GM23338 (cell line): ENCODE measurements at regions not wholly inside any gene's neighbourhood (a gene's known extent, or its start where the extent isn't known, plus 50 kb on each side); places are given as distances from the start of the nearest gene placed in this dataset.

Experiments
- ATAC-seq: fragments of 200-7000 bp; cut with Tn5 transposase; 3 replicates; pipeline ENCODE4 v1.9.1; 2020
- DNase-seq: peaks from one replicate; pipeline ENCODE4 v3.0.0-alpha.2; 2015; ENCODE audit warnings: low spot score
- H2AFZ ChIP-seq: fragments of 200-600 bp; sonication (generic); 2 replicates; pipeline ENCODE4 v1.8.0; 2016; ENCODE audit warnings: antibody characterized with exemption, mild to moderate bottlenecking, moderate library complexity
- H3F3A ChIP-seq: fragments of 200-600 bp; sonication (generic); replicated peaks from 2 replicates; pipeline ENCODE4 v1.8.0; 2017; ENCODE audit warnings: antibody characterized with exemption, mixed run types, low read depth
- H3K27ac ChIP-seq: fragments of 200-600 bp; sonication (generic); 2 replicates; pipeline ENCODE4 v1.6.1; 2016; ENCODE audit warnings: low read depth
- H3K27me3 ChIP-seq: fragments of 200-600 bp; sonication (generic); 2 replicates; pipeline ENCODE4 v1.8.0; 2016; ENCODE audit warnings: mild to moderate bottlenecking, mixed run types, moderate library complexity; ENCODE audit not compliant: insufficient read depth
- H3K36me3 ChIP-seq: fragments of 200-600 bp; sonication (generic); 2 replicates; pipeline ENCODE4 v1.8.0; 2016; ENCODE audit warnings: mild to moderate bottlenecking; ENCODE audit not compliant: insufficient read depth
- H3K4me1 ChIP-seq: fragments of 200-600 bp; sonication (generic); 2 replicates; pipeline ENCODE4 v1.8.0; 2016; ENCODE audit warnings: mild to moderate bottlenecking, moderate library complexity; ENCODE audit not compliant: insufficient read depth
- H3K4me2 ChIP-seq: fragments of 200-600 bp; sonication (generic); 2 replicates; pipeline ENCODE4 v1.7.1; 2017; ENCODE audit warnings: mixed run types
- H3K4me3 ChIP-seq: fragments of 200-600 bp; sonication (generic); 2 replicates; pipeline ENCODE4 v1.6.1; 2016; ENCODE audit warnings: mixed run types
- H3K79me2 ChIP-seq: fragments of 200-600 bp; sonication (generic); replicated peaks from 2 replicates; pipeline ENCODE4 v1.8.0; 2017; ENCODE audit warnings: mild to moderate bottlenecking; ENCODE audit not compliant: insufficient read depth
- H3K9me2 ChIP-seq: fragments of 200-600 bp; sonication (generic); 2 replicates; pipeline ENCODE4 v1.8.0; 2017; ENCODE audit not compliant: insufficient read depth
- H4K20me1 ChIP-seq: fragments of 200-600 bp; sonication (generic); replicated peaks from 2 replicates; pipeline ENCODE4 v1.8.0; 2017; ENCODE audit warnings: mild to moderate bottlenecking; ENCODE audit not compliant: insufficient read depth
- H3K27ac Mint-ChIP-seq: 2 replicates; pipeline ENCODE4 v1.8.0; 2020; ENCODE audit warnings: inconsistent platforms, mild to moderate bottlenecking, moderate library complexity, mixed read lengths
- H3K27me3 Mint-ChIP-seq: 3 replicates; pipeline ENCODE4 v1.8.0; 2022; ENCODE audit warnings: low read depth, mild to moderate bottlenecking, moderate library complexity, mixed read lengths, inconsistent platforms; ENCODE audit not compliant: insufficient read depth, poor library complexity
- H3K36me3 Mint-ChIP-seq: 3 replicates; pipeline ENCODE4 v1.8.0; 2021; ENCODE audit warnings: low read depth, mild to moderate bottlenecking, inconsistent platforms, moderate library complexity, mixed read lengths
- H3K4me1 Mint-ChIP-seq: 3 replicates; pipeline ENCODE4 v1.8.0; 2020; ENCODE audit warnings: mild to moderate bottlenecking, inconsistent platforms, mixed read lengths
- H3K4me3 Mint-ChIP-seq: 3 replicates; pipeline ENCODE4 v1.8.0; 2021; ENCODE audit warnings: moderate library complexity, mild to moderate bottlenecking, inconsistent platforms, mixed read lengths
- H3K9me3 Mint-ChIP-seq: 3 replicates; pipeline ENCODE4 v1.8.0; 2020; ENCODE audit warnings: moderate library complexity, mild to moderate bottlenecking, inconsistent platforms, mixed read lengths
- CREB1 ChIP-seq: fragments of 250-450 bp; sonication (Bioruptor Pico); IDR thresholded peaks from 2 replicates; pipeline ENCODE4 v1.5.0; 2020; ENCODE audit warnings: low read depth, mild to moderate bottlenecking, moderate library complexity
- EZH2 ChIP-seq: fragments of 200-600 bp; sonication (generic); IDR thresholded peaks from one replicate; pipeline ENCODE4 v1.8.0; 2017; ENCODE audit warnings: antibody characterized with exemption, mild to moderate bottlenecking, low read depth; ENCODE audit not compliant: unreplicated experiment
- EZH2phosphoT487 ChIP-seq: fragments of 200-600 bp; sonication (generic); IDR thresholded peaks from one replicate; pipeline ENCODE4 v1.8.1; 2018; ENCODE audit warnings: antibody characterized with exemption; ENCODE audit not compliant: unreplicated experiment
- JUNB ChIP-seq: IDR thresholded peaks from one replicate; pipeline ENCODE4 v1.6.1; 2016; ENCODE audit warnings: antibody characterized with exemption; ENCODE audit not compliant: unreplicated experiment
- NANOG ChIP-seq: IDR thresholded peaks from 2 replicates; pipeline ENCODE4 v1.6.1; 2016; ENCODE audit warnings: antibody characterized with exemption, borderline replicate concordance
- STAT1 ChIP-seq: IDR thresholded peaks from one replicate; pipeline ENCODE4 v1.6.1; 2016; ENCODE audit warnings: antibody characterized with exemption; ENCODE audit not compliant: unreplicated experiment
- ZNF114 ChIP-seq: fragments of 250-450 bp; sonication (Bioruptor Pico); IDR thresholded peaks from 2 replicates; pipeline ENCODE4 v1.5.0; 2020; ENCODE audit warnings: mild to moderate bottlenecking, moderate library complexity
- ZNF331 ChIP-seq: fragments of 250-450 bp; sonication (Bioruptor Pico); IDR thresholded peaks from 2 replicates; pipeline ENCODE4 v1.5.0; 2020; ENCODE audit warnings: low read depth, mild to moderate bottlenecking, moderate library complexity
- TF ChIP-seq, protein P1 (sequence below): IDR thresholded peaks from 2 replicates; pipeline ENCODE4 v1.6.1; 2016; ENCODE audit warnings: antibody characterized with exemption
- TF ChIP-seq, protein P2 (sequence below): fragments of 250-450 bp; sonication (Bioruptor Pico); IDR thresholded peaks from 2 replicates; pipeline ENCODE4 v1.5.0; 2020; ENCODE audit warnings: mild to moderate bottlenecking, moderate library complexity

DNA sequence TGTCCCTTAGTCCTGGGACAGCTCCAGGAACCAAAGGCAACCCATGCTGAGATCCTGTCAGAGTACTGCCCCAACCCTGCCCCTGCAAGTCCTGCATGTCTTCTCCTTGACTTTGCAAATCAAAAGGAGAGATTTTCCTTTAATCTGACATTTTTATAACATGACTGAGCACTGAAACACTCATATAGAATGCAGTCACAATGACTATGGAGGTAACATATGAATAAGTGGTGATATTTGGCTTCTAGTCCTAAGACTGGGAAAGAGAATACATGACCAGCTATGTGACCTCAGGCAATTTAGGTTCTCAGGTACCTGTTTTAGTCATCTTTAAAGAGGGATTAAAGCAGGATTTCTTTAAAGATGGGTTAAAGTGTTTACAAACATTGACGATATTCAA, 941.6 kb upstream of the CDH8 start (continued):
- TF ChIP-seq EZH2phosphoT487, result no peak
- TF ChIP-seq CREB1 (CRISPR knock-in tag), result no peak

DNA sequence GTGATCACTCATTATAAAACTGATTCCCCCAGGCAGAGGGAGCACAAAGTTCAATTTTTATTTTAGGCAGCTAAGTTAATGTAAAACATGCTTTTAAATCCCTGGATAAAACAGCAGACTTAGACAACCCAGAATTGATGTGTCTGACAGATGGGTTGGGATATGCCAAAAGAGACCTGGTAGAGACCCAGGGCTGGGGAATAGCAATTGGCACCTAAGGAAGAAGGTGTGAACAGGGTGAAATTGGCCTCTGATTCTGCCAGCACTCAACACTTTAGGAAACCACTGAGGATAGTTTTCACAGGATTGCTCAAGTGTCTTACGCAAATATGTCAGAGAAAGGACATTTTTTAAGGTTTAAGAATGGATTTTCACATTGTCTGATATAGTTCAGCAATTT, 938.2 kb upstream of the CDH8 start:
- no peaks in the 10 kb centered on the region for H3K27me3 ChIP-seq
- ATAC-seq, result no peak
- Mint-ChIP-seq H3K9me3 (no peaks in the 10 kb centered on the region), H3K27ac (no peak overlapping the region), H3K4me1 (no peaks in the 10 kb centered on the region; the same call in 2 of the 3 replicates), H3K36me3 (no peaks in the 10 kb centered on the region), H3K4me3 (no peak overlapping the region), H3K27me3 (no peaks in the 10 kb centered on the region)
- H4K20me1 ChIP-seq, result no peaks in the 10 kb centered on the region
- H3K4me2 ChIP-seq, result no peak overlapping the region
- DNase-seq, result no peak
- no peaks in the 10 kb centered on the region for H3K79me2 ChIP-seq
- H2AFZ ChIP-seq, result no peak overlapping the region
- H3K4me3 ChIP-seq, result no peak overlapping the region
- H3F3A ChIP-seq, result no peaks in the 10 kb centered on the region
- H3K4me1 ChIP-seq, result no peaks in the 10 kb centered on the region
- no peak overlapping the region for H3K27ac ChIP-seq
- no peaks in the 10 kb centered on the region for H3K36me3 ChIP-seq
- TF ChIP-seq EZH2 (no peak), CREB1 (CRISPR knock-in tag) (no peak), EZH2phosphoT487 (no peak), JUNB (no peak)
- TF ChIP-seq, protein P1, sequence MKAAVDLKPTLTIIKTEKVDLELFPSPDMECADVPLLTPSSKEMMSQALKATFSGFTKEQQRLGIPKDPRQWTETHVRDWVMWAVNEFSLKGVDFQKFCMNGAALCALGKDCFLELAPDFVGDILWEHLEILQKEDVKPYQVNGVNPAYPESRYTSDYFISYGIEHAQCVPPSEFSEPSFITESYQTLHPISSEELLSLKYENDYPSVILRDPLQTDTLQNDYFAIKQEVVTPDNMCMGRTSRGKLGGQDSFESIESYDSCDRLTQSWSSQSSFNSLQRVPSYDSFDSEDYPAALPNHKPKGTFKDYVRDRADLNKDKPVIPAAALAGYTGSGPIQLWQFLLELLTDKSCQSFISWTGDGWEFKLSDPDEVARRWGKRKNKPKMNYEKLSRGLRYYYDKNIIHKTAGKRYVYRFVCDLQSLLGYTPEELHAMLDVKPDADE, result no peak
- no peaks in the 10 kb centered on the region for H3K9me2 ChIP-seq

DNA sequence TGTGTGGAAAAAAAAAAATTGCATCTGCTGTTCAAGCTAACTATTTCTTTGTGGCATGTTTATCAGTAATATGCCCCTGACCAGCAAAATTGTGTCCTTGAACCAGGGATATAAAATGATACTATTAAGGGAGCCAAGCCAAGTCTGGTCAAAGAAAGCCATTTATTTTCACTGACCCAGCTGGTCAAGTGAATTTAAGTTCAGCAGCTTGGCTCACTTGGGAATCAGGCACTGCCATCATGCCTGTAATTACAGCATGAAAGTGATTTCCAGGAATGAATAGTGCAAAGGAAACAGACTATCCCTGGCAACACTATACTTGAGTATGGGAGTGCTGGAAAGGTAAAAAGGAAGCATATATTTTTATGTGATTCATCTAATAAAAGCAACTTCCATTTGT, 934.6 kb upstream of the CDH8 start:
- Histone ChIP-seq H3K4me1 (no peaks in the 10 kb centered on the region), H3K9me2 (0 out of 2 replicates have a peak, but pooled peaks cover 5% of the 10 kb centered on the region), H4K20me1 (no peaks in the 10 kb centered on the region), H3F3A (no peaks in the 10 kb centered on the region), H3K79me2 (no peaks in the 10 kb centered on the region), H3K36me3 (no peaks in the 10 kb centered on the region), H2AFZ (no peak overlapping the region), H3K27ac (no peak overlapping the region), H3K4me2 (no peak overlapping the region), H3K4me3 (no peak overlapping the region), H3K27me3 (no peaks in the 10 kb centered on the region)
- Mint-ChIP-seq H3K27me3 (no peaks in the 10 kb centered on the region), H3K4me1 (no peaks in the 10 kb centered on the region), H3K36me3 (no peaks in the 10 kb centered on the region), H3K9me3 (no peaks in the 10 kb centered on the region; the same call in 2 of the 3 replicates), H3K4me3 (no peak overlapping the region), H3K27ac (no peak overlapping the region)
- TF ChIP-seq ZNF331 (CRISPR knock-in tag) (no peak), NANOG (no peak), JUNB (no peak), STAT1 (no peak), EZH2 (no peak), CREB1 (CRISPR knock-in tag) (no peak), ZNF114 (CRISPR knock-in tag) (no peak)
- TF ChIP-seq, protein P2, sequence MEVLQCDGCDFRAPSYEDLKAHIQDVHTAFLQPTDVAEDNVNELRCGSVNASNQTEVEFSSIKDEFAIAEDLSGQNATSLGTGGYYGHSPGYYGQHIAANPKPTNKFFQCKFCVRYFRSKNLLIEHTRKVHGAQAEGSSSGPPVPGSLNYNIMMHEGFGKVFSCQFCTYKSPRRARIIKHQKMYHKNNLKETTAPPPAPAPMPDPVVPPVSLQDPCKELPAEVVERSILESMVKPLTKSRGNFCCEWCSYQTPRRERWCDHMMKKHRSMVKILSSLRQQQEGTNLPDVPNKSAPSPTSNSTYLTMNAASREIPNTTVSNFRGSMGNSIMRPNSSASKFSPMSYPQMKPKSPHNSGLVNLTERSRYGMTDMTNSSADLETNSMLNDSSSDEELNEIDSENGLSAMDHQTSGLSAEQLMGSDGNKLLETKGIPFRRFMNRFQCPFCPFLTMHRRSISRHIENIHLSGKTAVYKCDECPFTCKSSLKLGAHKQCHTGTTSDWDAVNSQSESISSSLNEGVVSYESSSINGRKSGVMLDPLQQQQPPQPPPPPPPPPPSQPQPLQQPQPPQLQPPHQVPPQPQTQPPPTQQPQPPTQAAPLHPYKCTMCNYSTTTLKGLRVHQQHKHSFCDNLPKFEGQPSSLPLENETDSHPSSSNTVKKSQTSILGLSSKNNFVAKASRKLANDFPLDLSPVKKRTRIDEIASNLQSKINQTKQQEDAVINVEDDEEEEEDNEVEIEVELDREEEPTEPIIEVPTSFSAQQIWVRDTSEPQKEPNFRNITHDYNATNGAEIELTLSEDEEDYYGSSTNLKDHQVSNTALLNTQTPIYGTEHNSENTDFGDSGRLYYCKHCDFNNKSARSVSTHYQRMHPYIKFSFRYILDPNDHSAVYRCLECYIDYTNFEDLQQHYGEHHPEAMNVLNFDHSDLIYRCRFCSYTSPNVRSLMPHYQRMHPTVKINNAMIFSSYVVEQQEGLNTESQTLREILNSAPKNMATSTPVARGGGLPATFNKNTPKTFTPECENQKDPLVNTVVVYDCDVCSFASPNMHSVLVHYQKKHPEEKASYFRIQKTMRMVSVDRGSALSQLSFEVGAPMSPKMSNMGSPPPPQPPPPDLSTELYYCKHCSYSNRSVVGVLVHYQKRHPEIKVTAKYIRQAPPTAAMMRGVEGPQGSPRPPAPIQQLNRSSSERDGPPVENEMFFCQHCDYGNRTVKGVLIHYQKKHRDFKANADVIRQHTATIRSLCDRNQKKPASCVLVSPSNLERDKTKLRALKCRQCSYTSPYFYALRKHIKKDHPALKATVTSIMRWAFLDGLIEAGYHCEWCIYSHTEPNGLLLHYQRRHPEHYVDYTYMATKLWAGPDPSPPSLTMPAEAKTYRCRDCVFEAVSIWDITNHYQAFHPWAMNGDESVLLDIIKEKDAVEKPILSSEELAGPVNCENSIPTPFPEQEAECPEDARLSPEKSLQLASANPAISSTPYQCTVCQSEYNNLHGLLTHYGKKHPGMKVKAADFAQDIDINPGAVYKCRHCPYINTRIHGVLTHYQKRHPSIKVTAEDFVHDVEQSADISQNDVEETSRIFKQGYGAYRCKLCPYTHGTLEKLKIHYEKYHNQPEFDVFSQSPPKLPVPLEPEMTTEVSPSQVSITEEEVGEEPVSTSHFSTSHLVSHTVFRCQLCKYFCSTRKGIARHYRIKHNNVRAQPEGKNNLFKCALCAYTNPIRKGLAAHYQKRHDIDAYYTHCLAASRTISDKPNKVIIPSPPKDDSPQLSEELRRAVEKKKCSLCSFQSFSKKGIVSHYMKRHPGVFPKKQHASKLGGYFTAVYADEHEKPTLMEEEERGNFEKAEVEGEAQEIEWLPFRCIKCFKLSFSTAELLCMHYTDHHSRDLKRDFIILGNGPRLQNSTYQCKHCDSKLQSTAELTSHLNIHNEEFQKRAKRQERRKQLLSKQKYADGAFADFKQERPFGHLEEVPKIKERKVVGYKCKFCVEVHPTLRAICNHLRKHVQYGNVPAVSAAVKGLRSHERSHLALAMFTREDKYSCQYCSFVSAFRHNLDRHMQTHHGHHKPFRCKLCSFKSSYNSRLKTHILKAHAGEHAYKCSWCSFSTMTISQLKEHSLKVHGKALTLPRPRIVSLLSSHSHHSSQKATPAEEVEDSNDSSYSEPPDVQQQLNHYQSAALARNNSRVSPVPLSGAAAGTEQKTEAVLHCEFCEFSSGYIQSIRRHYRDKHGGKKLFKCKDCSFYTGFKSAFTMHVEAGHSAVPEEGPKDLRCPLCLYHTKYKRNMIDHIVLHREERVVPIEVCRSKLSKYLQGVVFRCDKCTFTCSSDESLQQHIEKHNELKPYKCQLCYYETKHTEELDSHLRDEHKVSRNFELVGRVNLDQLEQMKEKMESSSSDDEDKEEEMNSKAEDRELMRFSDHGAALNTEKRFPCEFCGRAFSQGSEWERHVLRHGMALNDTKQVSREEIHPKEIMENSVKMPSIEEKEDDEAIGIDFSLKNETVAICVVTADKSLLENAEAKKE, result no peak
- DNase-seq (no peak), ATAC-seq (no peak)
